Retinal pigment epithelial cell (primary cell): ENCODE measurements at regions not wholly inside any gene's neighbourhood (a gene's known extent, or its start where the extent isn't known, plus 50 kb on each side); places are given as distances from the start of the nearest gene placed in this dataset.

Source experiments
- DNase-seq: peaks from one replicate; pipeline ENCODE4 v3.0.0-alpha.2; 2010; ENCODE audit warnings: low read depth
- H3K4me3 ChIP-seq: 2 replicates; pipeline ENCODE4 v1.5.1; 2011; ENCODE audit warnings: mild to moderate bottlenecking, low read length, control low read depth, moderate library complexity
- TF ChIP-seq, protein P1 (sequence below): conservative IDR thresholded peaks from 2 replicates; pipeline ENCODE4 v1.5.1; 2011; ENCODE audit warnings: low read depth, low read length, control low read depth, inconsistent platforms

GRCh38 chr2:14951569-14952285 is 319.2 kb downstream of the LRATD1 start:
- H3K4me3 ChIP-seq = no peak overlapping the region
- TF ChIP-seq, protein P1, sequence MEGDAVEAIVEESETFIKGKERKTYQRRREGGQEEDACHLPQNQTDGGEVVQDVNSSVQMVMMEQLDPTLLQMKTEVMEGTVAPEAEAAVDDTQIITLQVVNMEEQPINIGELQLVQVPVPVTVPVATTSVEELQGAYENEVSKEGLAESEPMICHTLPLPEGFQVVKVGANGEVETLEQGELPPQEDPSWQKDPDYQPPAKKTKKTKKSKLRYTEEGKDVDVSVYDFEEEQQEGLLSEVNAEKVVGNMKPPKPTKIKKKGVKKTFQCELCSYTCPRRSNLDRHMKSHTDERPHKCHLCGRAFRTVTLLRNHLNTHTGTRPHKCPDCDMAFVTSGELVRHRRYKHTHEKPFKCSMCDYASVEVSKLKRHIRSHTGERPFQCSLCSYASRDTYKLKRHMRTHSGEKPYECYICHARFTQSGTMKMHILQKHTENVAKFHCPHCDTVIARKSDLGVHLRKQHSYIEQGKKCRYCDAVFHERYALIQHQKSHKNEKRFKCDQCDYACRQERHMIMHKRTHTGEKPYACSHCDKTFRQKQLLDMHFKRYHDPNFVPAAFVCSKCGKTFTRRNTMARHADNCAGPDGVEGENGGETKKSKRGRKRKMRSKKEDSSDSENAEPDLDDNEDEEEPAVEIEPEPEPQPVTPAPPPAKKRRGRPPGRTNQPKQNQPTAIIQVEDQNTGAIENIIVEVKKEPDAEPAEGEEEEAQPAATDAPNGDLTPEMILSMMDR = no peak
- DNase-seq = no peak

DNA sequence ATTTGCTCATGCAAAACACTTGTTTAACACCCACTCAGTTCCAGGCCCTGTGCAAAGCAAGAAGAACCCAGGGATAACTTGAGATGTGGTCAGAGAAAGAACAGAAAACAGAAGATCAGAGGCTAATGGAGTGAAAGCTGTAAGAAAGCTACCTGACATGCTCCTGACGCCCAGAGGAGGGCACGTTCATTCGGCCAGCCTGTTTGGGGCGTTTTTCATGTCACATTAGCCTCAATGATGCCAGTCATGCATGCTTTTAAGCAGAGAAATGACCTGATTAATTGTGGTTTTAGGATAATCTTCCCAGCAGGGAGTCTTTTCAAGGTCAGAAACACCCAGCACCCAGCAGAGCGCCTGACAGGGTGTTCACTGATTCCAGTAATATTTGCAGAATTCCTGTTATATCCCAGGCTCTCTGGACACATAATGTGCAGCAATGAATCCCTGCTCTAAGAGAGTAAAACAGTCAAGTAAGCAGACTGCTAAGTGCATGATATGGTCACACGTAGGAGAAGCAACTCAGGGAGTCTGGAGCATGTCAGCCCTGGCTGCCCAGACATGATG is 320.0 kb downstream of the LRATD1 start:
- no peak overlapping the region for H3K4me3 ChIP-seq
- TF ChIP-seq, protein P1 = peak; percentile 24
- DNase-seq = peak; percentile 40

DNA sequence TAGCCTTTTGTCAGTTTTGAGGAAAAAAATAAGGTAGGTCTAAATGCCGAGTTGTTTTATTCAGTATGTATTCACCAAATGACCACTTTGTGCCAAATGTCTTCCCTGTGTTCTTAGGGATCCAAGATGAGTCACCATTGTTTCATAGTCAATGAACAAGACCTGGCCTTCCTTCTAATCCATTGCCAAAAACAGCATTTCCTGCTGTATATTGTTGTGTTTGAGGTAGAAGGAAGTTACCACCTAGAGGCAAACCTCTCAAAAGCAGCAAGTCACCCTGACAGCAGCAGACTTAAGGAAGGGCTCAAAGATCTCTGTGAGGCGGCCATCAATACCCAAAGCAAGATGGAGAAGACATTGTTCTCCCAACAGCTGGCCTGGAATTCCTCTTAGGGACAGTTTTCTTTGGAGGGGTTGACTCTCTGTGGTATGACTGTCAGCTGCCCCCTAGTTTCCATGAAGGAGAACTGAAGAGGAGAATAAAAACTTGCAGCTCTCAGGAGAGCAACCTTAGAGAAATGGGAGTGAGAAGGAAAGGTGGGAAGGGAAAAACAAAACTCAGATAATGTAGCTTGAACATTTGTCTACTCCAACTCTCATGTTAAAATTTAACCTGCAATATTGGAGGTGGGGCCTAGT is 328.3 kb downstream of the LRATD1 start:
- H3K4me3 ChIP-seq = no peak overlapping the region
- no peak for DNase-seq
- TF ChIP-seq, protein P1 = no peak

- TF ChIP-seq, protein P1 = no peak
- no peak overlapping the region for H3K4me3 ChIP-seq
- DNase-seq = no peak
Observed at GRCh38 chr2:14967729-14968128, 335.2 kb downstream of the LRATD1 start.

DNA sequence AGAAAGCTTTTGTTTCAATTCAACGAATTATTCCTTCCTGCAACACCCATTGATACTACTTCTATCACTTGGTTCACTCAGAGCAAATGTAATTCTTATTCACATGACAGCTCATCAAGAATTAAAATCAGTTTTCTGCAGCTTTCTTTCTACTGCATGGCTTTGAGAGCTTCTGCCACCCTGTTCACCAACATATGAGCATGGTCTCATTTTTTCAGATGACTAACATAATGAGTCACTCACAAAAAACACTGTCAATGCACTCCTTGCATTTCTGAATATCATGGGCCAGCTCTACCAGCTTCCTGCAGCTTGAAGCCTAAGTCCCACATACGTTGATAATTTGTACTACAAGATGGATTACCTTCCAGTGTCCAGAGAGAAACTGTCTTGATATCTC is 342.9 kb downstream of the LRATD1 start:
- TF ChIP-seq, protein P1 = no peak
- no peak overlapping the region for H3K4me3 ChIP-seq
- no peak for DNase-seq

GRCh38 chr2:14977021-14977420 is 344.5 kb downstream of the LRATD1 start:
- H3K4me3 ChIP-seq = no peak overlapping the region
- TF ChIP-seq, protein P1 = no peak
- no peak for DNase-seq
